ENCODE measurements at regions not wholly inside any gene's neighbourhood (a gene's known extent, or its start where the extent isn't known, plus 50 kb on each side); places are given as distances from the start of the nearest gene placed in this dataset.

DNA sequence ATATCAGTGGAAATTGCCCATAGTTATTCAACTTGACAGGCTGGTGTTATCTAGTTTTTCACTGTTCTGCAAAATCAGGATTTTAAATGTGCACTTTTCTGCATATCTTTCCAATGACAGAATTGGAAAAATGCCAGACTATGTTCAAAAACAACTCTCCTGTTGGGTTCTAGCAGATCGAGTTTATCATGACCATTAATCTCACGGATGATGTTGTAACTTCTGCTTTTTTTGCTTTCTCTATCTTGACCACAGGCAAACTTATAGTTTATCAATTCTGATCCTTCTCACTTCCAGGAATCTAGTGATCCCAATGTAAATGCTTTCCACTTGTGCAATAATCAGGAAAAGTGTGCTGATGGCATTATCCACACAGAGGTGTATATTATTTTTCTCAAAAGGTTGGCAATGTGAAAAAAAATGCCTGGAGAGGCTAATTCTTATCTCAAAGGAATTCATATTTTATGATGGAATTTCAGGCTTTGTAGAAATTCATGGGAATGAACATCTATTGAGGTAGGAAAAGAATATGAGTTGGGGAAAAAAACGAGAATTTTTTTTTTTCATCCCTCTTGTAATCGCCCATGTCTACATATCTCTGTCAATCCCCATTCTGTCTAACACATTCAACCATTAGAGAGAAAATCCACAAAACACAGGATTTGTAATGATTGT, 73.6 kb upstream of the DAB2 start:
- no peak overlapping the region for H3K4me3 ChIP-seq (ENCODE audit: low read depth, low read length)
- DNase-seq (ENCODE audit: low read depth) (peak; percentile 24), FAIRE-seq (no peak)
- TF ChIP-seq CTCF (IDR thresholded peaks at IDR 0.05; ENCODE audit: insufficient read depth, low read length, severe bottlenecking) = no peak
- no peaks in the 10 kb centered on the region for H3K36me3 ChIP-seq (ENCODE audit: control insufficient read depth, insufficient read depth, low read length)
- H3K27me3 ChIP-seq (ENCODE audit: control insufficient read depth, insufficient read depth, low read length) = no peaks in the 10 kb centered on the region

- no peaks in the 10 kb centered on the region for H3K36me3 ChIP-seq (ENCODE audit: control insufficient read depth, insufficient read depth, low read length)
- H3K27me3 ChIP-seq (ENCODE audit: control insufficient read depth, insufficient read depth, low read length) = no peaks in the 10 kb centered on the region
- H3K4me3 ChIP-seq (ENCODE audit: low read depth, low read length) = no peak overlapping the region
- no peak for FAIRE-seq
- no peak for TF ChIP-seq CTCF (IDR thresholded peaks at IDR 0.05; ENCODE audit: insufficient read depth, low read length, severe bottlenecking)
- no peak for DNase-seq (ENCODE audit: low read depth)
Measured at GRCh38 chr5:39497322-39497721, 72.5 kb upstream of the DAB2 start.

DNA sequence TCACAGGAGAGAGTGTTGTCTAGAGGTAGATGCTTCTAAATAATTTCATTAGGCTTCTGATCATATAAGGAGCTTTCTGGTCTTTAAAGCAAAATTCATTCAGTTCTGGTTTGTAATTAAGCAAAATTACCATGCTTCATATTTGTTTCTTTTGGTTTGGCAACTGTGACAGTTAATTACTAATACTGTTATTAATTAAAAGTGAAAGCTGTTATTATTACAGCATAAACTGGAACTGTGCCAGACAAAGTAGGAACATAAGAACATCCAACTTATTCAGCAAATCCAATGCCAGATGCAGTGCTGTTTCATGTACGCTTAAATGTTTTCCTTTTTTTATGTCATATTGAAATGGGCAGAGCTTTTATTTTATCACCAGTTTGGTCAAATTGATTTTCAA, 70.4 kb upstream of the DAB2 start:
- FAIRE-seq (no peak), DNase-seq (ENCODE audit: low read depth) (no peak)
- no peaks in the 10 kb centered on the region for H3K36me3 ChIP-seq (ENCODE audit: control insufficient read depth, insufficient read depth, low read length)
- TF ChIP-seq CTCF (IDR thresholded peaks at IDR 0.05; ENCODE audit: insufficient read depth, low read length, severe bottlenecking) = no peak
- H3K27me3 ChIP-seq (ENCODE audit: control insufficient read depth, insufficient read depth, low read length) = no peaks in the 10 kb centered on the region
- no peak overlapping the region for H3K4me3 ChIP-seq (ENCODE audit: low read depth, low read length)

- H3K36me3 ChIP-seq (ENCODE audit: control insufficient read depth, insufficient read depth, low read length) = no peaks in the 10 kb centered on the region
- no peak for TF ChIP-seq CTCF (IDR thresholded peaks at IDR 0.05; ENCODE audit: insufficient read depth, low read length, severe bottlenecking)
- FAIRE-seq = no peak
- H3K4me3 ChIP-seq (ENCODE audit: low read depth, low read length) = no peak overlapping the region
- H3K27me3 ChIP-seq (ENCODE audit: control insufficient read depth, insufficient read depth, low read length) = no peaks in the 10 kb centered on the region
- no peak for DNase-seq (ENCODE audit: low read depth)
Measured at GRCh38 chr5:39494534-39494933, 69.8 kb upstream of the DAB2 start.

- H3K36me3 ChIP-seq (ENCODE audit: control insufficient read depth, insufficient read depth, low read length) = no peaks in the 10 kb centered on the region
- H3K4me3 ChIP-seq (ENCODE audit: low read depth, low read length) = no peak overlapping the region
- no peaks in the 10 kb centered on the region for H3K27me3 ChIP-seq (ENCODE audit: control insufficient read depth, insufficient read depth, low read length)
- FAIRE-seq = no peak
- no peak for DNase-seq (ENCODE audit: low read depth)
- TF ChIP-seq CTCF (IDR thresholded peaks at IDR 0.05; ENCODE audit: insufficient read depth, low read length, severe bottlenecking) = no peak
Measured at GRCh38 chr5:39494107-39494510, 69.3 kb upstream of the DAB2 start.

- Histone ChIP-seq H3K27me3 (ENCODE audit: control insufficient read depth, insufficient read depth, low read length) (peaks cover 3% of the 10 kb centered on the region), H3K36me3 (ENCODE audit: control insufficient read depth, insufficient read depth, low read length) (no peaks in the 10 kb centered on the region), H3K4me3 (ENCODE audit: low read depth, low read length) (no peak overlapping the region)
- FAIRE-seq (no peak), DNase-seq (ENCODE audit: low read depth) (no peak)
- TF ChIP-seq CTCF (IDR thresholded peaks at IDR 0.05; ENCODE audit: insufficient read depth, low read length, severe bottlenecking) = no peak
Measured at GRCh38 chr5:39491210-39491609, 66.4 kb upstream of the DAB2 start.

All from bronchial epithelial cell (primary cell).